Colonic mucosa (tissue), 4 donors: ENCODE measurements at regions not wholly inside any gene's neighbourhood (a gene's known extent, or its start where the extent isn't known, plus 50 kb on each side); places are given as distances from the start of the nearest gene placed in this dataset.

Experiments used
- DNase-seq: peaks from one replicate; pipeline ENCODE4 v3.0.0-alpha.2; 2020
- H3K27ac ChIP-seq: fragments of 200-600 bp; one replicate; pipeline ENCODE4 v1.8.0; 2021
- H3K27me3 ChIP-seq: fragments of 200-600 bp; one replicate; pipeline ENCODE4 v1.8.0; 2021
- H3K36me3 ChIP-seq: fragments of 200-600 bp; one replicate; pipeline ENCODE4 v1.8.0; 2021
- H3K4me1 ChIP-seq: fragments of 200-600 bp; one replicate; pipeline ENCODE4 v1.8.0; 2021; ENCODE audit warnings: mild to moderate bottlenecking
- H3K4me3 ChIP-seq: fragments of 200-600 bp; one replicate; pipeline ENCODE4 v1.8.0; 2021
- H3K9ac ChIP-seq, 2 donors: one replicate each; pipeline ENCODE4 v1.7.0; 2013; ENCODE audit warnings: control low read depth in 2 of 2, low read depth in 2 of 2, low read length in 2 of 2
- H3K9me3 ChIP-seq: fragments of 200-600 bp; one replicate; pipeline ENCODE4 v1.8.0; 2021
- intact Hi-C: fragments of 100-400 bp; cut with DNase I; formaldehyde crosslinking; loops from one replicate; pipeline ENCODE4 v1.14.1; 2022
- TF ChIP-seq, protein P1 (sequence below): fragments of 200-600 bp; IDR thresholded peaks from one replicate; pipeline ENCODE4 v1.8.0; 2022; ENCODE audit warnings: antibody characterized with exemption, mild to moderate bottlenecking
- donor health status: healthy.
- donor health status: DM: no; HTN: no; CAD: no.
- donor health status: DM: no; HTN: no; CAD: no.

DNA sequence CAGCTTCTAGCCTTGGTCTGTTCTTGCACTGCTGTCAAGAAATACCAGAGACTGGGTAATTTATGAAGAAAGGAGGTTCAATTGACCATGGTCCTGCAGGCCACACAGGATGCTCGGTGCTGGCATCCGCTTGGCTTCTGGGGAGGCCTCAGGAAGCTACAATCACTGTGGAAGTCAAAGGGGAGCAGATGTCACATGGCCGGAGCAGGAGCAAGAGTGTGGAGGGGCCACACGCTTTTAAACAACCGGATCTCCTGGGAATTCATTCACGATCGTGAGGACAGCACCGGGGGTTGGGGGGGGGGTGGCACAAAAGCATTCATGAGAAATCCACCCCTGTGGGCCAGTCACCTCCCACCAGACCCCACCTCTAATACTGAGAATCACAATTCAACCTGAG, 850.4 kb upstream of the SALL3 start:
- Histone ChIP-seq H3K9me3 (no peaks in the 10 kb centered on the region), H3K4me1 (no peaks in the 10 kb centered on the region), H3K36me3 (no peaks in the 10 kb centered on the region), H3K9ac (no peak overlapping the region), H3K27ac (no peak overlapping the region), H3K27me3 (no peaks in the 10 kb centered on the region), H3K4me3 (no peak overlapping the region)
- intact Hi-C loops: no loop called here
- TF ChIP-seq, protein P1, sequence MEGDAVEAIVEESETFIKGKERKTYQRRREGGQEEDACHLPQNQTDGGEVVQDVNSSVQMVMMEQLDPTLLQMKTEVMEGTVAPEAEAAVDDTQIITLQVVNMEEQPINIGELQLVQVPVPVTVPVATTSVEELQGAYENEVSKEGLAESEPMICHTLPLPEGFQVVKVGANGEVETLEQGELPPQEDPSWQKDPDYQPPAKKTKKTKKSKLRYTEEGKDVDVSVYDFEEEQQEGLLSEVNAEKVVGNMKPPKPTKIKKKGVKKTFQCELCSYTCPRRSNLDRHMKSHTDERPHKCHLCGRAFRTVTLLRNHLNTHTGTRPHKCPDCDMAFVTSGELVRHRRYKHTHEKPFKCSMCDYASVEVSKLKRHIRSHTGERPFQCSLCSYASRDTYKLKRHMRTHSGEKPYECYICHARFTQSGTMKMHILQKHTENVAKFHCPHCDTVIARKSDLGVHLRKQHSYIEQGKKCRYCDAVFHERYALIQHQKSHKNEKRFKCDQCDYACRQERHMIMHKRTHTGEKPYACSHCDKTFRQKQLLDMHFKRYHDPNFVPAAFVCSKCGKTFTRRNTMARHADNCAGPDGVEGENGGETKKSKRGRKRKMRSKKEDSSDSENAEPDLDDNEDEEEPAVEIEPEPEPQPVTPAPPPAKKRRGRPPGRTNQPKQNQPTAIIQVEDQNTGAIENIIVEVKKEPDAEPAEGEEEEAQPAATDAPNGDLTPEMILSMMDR: no peak
- peak; percentile 2 for DNase-seq

DNA sequence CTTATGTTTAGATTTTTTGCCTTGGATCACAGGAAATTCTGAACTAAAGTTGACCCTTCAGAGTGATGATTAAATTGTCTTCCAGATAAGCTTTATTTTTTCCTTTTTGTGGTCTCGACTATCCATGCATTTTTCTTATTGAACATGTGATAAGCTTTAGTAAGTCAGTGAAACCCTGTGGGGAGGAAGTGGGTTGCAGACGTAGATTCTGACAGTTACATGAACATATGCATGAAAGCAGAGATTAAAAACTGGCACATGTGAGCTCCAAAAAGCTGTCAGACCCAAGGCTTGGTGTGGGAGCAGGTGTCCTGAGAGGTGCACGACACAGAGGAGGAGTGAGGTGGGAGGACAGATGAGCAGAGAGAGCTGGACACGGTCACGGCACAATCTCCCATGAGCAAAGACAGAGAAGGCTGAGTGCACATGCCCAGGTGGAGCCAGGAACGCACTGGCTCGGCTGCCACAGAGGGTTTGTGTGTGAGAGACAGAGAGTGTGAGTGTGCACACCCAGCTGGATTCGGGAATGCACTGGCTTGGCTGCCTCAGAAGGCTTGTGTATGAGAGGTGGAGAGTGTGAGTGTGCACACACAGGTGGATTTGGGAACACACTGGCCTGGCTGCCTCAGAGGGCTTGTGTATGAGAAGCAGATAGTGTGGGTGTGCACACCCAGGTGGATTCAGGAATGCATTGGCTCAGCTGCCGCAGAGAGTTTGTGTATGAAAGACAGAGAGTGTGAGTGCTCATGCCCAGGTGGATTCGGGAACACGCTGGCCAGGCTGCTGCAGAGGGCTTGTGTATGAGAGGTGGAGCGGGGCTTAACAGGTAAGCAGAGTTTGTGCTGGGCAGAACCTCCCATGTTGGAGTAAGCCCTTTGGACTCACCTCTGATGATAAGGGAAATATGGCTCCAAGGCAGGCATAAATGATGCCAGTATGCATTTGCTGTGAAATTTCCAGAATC, 849.1 kb upstream of the SALL3 start:
- Histone ChIP-seq H3K9ac (no peak overlapping the region), H3K9me3 (no peaks in the 10 kb centered on the region), H3K36me3 (no peaks in the 10 kb centered on the region), H3K27ac (no peak overlapping the region), H3K27me3 (no peaks in the 10 kb centered on the region), H3K4me3 (no peak overlapping the region), H3K4me1 (no peaks in the 10 kb centered on the region)
- TF ChIP-seq, protein P1: no peak
- intact Hi-C loops: no loop called here
- DNase-seq: peak; percentile 10

DNA sequence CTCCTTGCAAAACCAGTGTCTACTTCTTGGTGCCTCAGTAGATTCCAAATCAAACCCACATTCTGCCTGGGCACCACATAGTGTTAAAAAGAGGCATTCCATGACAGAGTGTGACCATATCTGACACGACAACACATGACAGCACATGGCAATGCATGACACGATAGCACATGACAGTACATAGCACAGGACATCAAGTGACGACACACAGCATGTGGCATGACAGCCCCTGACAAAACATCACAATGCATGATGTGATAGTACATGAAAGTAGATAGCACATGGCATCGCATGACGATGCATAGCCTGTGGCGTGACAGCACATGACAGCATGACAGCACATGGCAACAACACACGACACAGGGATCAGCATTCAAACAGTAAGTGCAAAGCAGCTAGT, 845.9 kb upstream of the SALL3 start:
- Histone ChIP-seq H3K27me3 (no peaks in the 10 kb centered on the region), H3K4me3 (no peak overlapping the region), H3K9ac (no peak overlapping the region), H3K4me1 (no peaks in the 10 kb centered on the region), H3K36me3 (no peaks in the 10 kb centered on the region), H3K27ac (no peak overlapping the region), H3K9me3 (no peaks in the 10 kb centered on the region)
- DNase-seq: no peak
- intact Hi-C loops: no loop called here
- TF ChIP-seq, protein P1: no peak

DNA sequence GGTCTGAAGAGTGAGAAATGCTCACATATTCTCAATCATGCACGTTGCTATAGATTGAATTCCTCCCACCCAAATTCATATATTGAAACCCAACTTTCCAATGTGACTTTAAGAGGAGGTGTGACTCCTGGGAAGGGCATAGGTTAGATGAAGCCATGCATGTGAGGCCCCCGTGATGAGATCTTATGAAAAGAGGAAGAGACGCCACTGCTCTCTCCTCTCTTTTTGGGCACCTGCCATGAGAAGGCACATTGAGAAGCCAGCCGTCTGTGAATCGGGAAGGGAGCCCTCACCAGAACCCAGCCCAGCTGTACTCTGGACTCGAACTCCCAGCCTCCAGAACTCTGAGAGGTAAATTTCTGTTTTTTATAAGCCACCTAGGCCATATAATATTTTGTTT, 842.6 kb upstream of the SALL3 start:
- H3K4me3 ChIP-seq: no peak overlapping the region
- H3K27ac ChIP-seq: no peak overlapping the region
- H3K9me3 ChIP-seq: no peaks in the 10 kb centered on the region
- H3K36me3 ChIP-seq: no peaks in the 10 kb centered on the region
- intact Hi-C loops: no loop called here
- TF ChIP-seq, protein P1: no peak
- no peak overlapping the region for H3K9ac ChIP-seq
- no peaks in the 10 kb centered on the region for H3K27me3 ChIP-seq
- no peaks in the 10 kb centered on the region for H3K4me1 ChIP-seq
- no peak for DNase-seq

DNA sequence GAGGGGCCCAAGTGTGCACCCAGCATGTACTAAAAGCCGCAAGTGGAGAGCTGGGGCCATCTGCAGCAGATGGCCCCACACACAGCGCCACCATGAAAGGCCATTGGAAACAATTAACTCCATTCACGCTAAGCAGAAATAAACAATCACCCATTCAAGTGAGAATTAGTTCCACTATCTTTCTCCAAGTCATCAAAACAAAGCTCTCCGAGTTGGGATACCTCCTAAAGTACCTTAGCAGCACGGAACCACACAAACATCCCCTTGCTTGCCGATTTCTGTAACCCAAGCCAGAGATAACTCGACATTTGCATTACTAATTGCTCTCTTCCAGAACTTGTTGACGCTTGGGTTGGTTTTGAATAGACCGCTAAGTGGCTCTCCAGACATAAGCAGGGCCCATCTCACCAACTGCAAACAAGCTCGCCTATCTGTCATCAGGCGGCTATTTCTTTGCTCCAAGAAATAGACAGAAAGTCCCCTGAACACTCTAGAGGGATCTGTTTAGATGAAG, 840.6 kb upstream of the SALL3 start:
- Histone ChIP-seq H3K9ac (no peak overlapping the region), H3K4me3 (no peak overlapping the region), H3K27ac (no peak overlapping the region), H3K9me3 (no peaks in the 10 kb centered on the region), H3K4me1 (no peaks in the 10 kb centered on the region), H3K27me3 (no peaks in the 10 kb centered on the region), H3K36me3 (no peaks in the 10 kb centered on the region)
- intact Hi-C loops: no loop called here
- DNase-seq: no peak
- TF ChIP-seq, protein P1: no peak
